Fibroblast of pulmonary artery (primary cell): ENCODE measurements at regions not wholly inside any gene's neighbourhood (a gene's known extent, or its start where the extent isn't known, plus 50 kb on each side); places are given as distances from the start of the nearest gene placed in this dataset.

ENCODE experiments used
- DNase-seq: peaks from one replicate; pipeline ENCODE4 v3.0.0-alpha.2; 2010; ENCODE audit warnings: low read depth
- H3K4me3 ChIP-seq: replicated peaks from 2 replicates; pipeline ENCODE4 v1.5.1; 2011; ENCODE audit warnings: low read depth, mild to moderate bottlenecking, control low read depth, low read length, moderate library complexity
- TF ChIP-seq, protein P1 (sequence below): IDR thresholded peaks from 2 replicates; pipeline ENCODE4 v1.5.1; 2011; ENCODE audit warnings: mild to moderate bottlenecking, control low read depth, low read length, inconsistent platforms; ENCODE audit errors: missing control alignments

DNA sequence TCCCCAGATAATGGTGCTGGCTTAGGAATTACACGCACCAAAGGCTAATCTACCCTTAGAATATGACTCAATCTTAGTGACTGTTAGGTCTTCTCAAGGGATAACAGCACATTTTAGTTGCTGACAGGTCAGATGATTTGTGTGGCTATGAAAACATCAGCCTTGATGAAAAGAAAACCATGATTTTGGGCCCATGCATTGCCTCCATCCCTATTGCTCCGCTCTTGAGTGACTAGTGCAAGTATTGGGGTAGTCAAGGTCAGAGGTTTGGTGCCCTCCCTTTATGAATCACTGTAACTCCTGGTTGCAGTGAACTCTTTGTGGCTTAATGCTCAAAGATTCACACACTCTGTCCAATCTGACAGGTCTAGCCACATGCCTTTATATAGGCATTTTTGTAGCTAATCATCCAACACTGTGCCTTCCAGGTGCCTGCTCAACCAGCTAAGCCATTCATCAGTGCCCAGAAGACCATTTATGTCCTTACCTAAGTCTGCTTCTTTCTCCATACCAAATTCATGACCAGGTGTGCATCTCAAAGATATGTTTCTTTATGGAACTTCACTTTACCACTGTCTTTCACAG, 251.6 kb downstream of the KCNJ2 start:
- no peak overlapping the region for H3K4me3 ChIP-seq
- TF ChIP-seq, protein P1, sequence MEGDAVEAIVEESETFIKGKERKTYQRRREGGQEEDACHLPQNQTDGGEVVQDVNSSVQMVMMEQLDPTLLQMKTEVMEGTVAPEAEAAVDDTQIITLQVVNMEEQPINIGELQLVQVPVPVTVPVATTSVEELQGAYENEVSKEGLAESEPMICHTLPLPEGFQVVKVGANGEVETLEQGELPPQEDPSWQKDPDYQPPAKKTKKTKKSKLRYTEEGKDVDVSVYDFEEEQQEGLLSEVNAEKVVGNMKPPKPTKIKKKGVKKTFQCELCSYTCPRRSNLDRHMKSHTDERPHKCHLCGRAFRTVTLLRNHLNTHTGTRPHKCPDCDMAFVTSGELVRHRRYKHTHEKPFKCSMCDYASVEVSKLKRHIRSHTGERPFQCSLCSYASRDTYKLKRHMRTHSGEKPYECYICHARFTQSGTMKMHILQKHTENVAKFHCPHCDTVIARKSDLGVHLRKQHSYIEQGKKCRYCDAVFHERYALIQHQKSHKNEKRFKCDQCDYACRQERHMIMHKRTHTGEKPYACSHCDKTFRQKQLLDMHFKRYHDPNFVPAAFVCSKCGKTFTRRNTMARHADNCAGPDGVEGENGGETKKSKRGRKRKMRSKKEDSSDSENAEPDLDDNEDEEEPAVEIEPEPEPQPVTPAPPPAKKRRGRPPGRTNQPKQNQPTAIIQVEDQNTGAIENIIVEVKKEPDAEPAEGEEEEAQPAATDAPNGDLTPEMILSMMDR, result no peak
- DNase-seq, result no peak

DNA sequence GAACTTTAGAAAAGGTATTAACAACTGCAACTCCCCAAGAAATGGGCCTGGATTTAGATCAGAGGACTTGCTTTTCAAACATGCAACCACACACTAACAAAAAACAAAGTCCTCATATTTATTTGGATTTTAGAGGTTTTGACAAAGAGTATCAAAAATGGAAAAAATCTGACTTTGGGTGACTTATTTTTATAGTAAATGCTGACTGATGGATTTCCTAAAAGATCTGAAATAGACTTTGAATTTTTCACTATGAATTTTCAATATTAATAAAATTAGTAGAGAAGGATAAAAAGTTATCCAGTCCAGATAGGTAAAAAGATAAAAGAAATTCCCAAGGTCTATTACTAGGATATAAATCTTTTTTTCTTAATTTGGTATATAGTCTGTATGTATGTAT, 253.5 kb downstream of the KCNJ2 start:
- no peak for DNase-seq
- TF ChIP-seq, protein P1, result no peak
- no peak overlapping the region for H3K4me3 ChIP-seq

DNA sequence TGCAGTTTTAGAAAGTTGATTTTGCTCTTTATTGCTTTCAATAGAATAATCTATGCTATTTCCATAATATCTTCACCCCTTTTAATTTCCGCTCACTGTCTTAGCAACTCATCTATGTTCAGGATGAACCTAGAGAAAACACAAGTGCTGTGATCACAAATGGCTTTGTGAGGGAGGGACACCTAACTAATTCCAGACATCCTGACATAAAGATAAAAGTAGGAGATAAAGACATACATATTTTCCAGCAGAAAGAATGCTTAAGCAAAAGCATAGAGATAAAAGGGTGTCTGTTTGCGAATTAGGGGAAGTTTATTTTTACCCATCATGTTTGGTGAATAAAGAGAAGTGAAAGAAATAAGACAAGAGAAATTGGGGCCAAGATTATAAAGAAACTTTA, 254.2 kb downstream of the KCNJ2 start:
- DNase-seq, result no peak
- no peak overlapping the region for H3K4me3 ChIP-seq
- TF ChIP-seq, protein P1, result no peak

DNA sequence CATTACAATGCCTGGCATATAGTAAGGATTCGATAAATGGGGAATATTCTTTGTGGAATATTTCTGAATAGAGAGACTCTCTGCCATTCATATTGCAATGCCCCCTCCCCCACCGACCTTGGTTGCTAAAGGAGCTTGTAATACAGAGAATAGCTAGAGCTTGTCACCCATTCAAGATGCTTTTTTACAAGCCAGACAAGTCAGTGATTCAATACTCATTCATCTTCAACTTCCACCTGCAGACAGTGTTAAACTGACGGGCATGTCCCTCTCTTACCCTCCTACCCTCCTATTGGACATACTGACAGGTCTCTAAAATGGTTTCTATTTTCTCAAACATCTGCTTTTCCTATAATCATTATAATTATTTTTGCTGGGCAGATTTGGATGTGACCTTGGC, 257.4 kb downstream of the KCNJ2 start:
- DNase-seq, result no peak
- TF ChIP-seq, protein P1, result no peak
- H3K4me3 ChIP-seq, result no peak overlapping the region

DNA sequence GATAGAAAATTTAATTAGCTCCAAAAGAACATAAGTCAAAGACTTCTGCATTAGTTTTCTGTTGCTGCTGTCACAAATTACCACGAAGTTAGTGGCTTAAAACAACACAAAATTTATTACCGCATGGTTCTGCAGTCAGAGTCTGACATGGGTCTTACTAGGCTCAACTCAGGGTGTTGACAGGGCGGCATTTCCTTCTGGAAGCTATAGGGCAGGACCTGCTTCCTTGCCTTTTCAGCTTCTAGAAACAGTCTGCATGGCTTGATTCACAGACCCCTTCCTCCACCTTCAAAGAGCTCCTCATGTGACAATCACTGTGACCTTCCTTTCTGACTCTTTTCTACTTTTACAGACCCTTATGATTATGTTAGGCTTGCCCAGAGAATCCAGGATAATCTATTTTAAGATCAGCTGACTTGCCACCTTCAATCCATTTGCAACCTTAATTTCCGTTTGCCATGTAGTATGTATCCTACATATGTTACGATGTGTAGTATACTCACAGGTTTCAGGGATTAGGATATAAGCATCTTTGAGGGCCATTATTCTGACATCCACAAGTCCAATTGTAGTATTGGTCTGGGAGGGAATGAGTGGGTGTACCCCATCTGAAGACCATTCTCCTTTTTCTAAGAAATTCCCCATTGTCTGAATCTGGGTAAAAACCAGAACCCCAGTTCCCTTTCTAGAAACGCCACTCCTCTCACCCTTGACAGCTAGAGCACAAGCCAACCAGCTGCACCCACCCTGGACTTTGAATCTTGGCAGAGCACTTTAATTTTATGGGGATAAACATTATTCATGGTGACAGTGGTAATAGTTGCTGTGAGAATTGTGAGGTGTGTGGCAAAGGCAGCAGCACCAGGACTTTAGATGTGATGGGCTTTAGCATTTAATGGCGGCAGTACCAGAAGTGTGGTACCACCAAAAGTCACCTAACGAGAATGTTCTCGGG, 265.5 kb downstream of the KCNJ2 start:
- TF ChIP-seq, protein P1, result no peak
- H3K4me3 ChIP-seq, result no peak overlapping the region

DNA sequence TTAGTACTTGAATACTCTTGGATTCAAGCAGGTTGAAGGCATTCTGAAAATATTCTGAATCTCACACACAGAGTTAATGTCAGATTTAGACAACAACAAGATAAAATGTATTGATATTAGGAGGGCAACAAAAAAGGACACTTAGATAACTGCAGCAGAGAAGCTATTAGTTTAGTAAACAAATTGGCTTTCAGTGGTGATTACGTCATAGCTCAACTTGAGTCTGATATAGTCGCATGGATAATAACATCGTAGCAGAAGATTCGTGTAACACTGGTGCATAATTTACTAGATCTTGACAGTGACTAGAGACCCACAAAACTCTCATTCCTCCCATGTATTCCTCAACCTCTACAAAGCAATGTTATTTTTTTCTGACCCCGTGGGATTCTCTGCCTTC, 268.3 kb downstream of the KCNJ2 start:
- DNase-seq, result no peak
- H3K4me3 ChIP-seq, result no peak overlapping the region
- TF ChIP-seq, protein P1, result no peak

More for the DNA sequence above, 265.5 kb downstream of the KCNJ2 start:
- no peak for DNase-seq
